LoVo (cell line): ENCODE measurements at regions not wholly inside any gene's neighbourhood (a gene's known extent, or its start where the extent isn't known, plus 50 kb on each side); places are given as distances from the start of the nearest gene placed in this dataset.
"Not testable (repeated sequence)": the region's sequence is repeated elsewhere in the genome, so short reads cannot be mapped to it uniquely, and the experiment has no call there.

Source experiments
- DNase-seq: peaks from one replicate; pipeline ENCODE4 v3.0.0-alpha.2; 2016; ENCODE audit warnings: low spot score

DNA sequence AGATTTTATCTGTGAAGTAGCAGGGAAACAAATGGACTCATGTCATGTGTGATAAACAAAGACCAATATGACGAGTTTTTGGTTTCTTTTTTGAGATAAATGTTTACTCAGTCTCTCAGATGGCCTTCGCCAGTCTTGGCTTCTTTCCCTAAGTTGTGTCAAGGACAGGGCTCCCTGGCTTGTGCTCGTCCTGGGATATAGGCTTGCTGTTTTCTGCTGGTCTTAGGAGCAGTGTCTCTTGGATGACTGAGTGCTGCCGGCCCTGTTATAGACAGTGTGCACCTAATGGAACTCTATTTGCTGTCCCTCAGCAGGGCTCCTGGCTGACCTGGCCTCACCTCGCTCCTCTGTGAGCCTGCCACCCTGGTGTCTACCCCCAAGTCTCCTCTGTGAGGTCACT lies 324.1 kb upstream of the SYNCRIP start:
- DNase-seq: no peak

DNA sequence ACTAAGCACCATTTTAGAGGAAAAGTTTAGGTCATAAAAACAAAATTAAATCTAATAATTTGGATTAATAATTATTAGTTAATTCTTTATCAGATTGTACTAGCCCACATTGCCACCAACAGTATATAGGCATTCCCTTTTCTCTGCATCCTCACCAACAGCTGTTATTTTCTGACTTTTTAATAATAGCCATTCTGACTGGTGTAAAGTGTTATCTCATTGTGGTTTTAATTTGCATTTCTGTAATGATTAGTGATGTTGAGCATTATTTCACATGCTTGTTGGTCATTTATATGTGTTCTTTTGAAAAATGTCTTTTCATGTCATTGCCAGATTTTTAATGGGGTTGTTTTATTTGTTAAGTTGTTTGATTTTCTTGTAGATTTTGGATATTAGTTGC lies 319.1 kb upstream of the SYNCRIP start:
- no peak for DNase-seq

DNA sequence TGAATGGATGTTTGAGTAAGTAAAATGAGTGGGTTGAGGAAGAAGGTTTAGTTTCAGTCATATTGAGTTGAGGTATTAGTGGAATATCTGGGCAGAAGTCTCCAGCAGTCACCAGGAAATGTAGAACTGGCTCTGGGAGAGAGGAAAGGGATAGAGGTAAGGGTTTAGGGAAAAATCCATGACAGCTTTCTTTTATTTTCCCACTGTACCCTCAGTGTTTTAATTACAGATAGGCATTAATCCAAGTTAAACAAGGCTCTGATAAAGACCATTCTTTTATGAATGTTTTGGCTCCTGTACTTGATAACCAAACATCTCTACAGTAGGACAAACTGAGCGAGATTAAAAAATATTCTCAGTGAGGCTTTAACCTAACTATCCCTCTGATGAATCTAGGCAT lies 318.4 kb upstream of the SYNCRIP start:
- no peak for DNase-seq

DNA sequence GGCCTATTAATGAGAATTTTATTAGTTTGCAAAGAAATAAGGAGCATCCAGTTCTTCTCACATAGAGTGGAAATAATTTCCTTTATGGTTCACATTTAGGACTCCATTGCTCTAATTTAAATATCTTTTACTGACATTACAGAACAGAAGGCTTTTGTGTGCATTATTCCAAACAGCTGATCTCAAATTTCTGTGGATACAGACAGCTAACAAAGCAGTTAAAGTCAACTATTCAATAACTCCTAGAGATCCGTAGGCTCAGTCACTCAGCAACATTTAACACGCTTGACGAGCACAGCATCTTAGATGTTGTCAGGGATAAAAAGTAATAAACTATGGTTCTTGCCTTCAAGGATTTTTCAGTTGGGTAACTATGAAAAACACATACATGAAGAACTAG lies 305.8 kb upstream of the SYNCRIP start:
- DNase-seq: no peak

DNA sequence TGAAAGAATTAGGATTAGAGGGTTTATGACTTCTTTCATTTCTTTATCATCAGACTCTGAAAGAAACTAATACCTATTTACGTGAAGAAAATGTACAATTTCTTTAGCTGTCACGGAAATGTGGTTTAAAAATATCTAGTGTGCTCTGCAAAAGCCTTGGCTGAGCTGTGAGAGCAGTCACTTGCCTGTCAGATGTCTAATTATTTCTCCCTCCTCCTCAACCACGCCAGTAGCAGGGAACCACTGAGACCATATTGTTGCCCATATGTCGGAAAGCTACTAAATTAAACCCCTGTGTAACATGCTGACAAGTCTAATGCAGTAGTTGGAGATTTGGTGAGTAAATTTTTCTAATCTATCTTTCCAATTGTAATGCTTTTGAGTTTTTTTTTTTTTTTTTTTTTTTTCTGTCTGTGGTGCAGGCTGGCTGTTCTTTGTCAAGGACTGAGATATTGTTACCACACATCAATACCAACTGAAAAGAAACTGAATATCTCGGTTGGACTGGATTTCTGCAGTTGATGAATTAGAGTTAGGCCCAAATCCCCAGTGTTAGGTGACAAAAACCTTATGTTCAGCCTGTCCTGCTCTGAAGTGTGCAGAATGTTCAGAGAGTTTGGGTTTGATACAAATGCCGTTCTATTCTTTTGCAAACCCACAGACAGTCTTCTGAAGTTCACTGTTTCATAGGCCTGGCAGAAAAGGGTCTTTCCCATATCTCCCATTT lies 302.9 kb upstream of the SYNCRIP start:
- no peak for DNase-seq

DNA sequence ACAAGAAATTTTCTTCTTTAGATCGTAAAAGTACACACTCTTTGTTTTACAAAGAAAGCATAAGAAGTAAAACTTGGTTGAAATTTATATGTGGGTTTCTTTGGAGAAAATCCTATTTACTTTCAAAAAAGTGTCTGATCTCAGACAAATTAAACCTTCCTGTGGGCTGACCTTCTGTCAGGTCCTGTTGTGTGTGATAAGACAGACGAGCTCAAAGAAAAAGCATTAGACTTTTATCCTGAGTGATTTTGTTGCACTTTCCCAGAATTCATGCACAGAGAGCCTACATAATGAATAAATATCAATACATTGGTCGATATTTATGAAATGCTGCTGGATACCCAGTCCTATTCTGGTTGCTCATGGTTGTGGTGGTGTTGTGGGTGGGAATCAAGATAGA lies 302.1 kb upstream of the SYNCRIP start:
- no peak for DNase-seq

DNA sequence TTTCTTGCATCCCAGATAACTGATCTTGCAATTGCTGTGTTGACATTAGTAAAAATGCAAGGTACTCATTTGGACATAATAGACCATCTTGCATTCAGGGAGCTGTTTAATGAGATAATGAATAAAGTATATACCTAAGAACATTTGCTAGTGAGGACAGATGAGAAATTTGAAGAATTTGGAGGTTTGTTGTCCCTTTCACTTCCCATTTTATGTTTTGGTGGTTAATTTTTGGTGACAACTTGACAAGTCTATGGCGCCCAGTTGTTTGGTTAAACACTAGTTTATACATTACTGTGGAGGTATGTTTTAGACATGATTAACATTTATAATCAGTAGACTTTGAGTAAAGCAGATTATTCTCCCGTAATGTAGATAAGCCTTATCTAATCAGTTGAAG lies 300.2 kb upstream of the SYNCRIP start:
- no peak for DNase-seq

DNA sequence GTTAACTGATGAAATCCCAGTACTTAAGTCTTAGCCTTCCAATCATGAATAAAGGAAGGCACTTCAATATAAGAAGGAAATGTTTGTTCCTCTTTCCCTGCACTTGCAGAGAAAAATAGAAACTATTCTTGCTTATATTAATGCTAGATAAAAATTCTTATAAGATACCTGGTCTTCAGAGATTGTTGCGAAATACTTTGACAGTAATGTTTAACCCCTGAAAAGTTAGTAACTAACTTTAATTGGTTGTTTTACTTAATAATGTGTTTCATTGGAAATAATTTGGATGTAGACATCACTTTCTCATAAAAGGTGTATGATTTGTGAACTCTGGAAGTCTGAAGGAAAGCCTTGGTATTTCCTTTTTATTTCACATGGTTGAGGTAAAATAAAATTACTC lies 294.2 kb upstream of the SYNCRIP start:
- DNase-seq: no peak

DNA sequence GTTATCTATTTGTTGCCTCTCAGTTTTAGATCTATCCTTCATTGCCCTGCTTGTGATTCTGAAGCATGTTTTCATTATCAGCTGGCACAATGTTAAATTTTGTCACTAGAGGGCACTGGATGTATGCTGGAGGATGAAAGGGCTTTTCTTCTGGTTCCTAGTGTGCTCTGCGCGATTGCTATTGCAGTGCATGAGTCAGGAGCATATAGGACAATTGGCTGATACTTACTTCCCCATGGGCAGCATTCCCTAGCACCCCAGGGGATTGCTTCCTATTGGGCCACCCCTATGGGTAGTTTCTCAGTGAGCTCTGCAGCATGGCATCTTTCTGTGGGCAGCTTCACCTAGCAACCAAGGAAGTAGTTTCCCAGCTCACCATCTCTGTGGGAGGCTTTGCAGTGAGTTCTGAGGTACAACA lies 280.3 kb upstream of the SYNCRIP start:
- peak; percentile 56 for DNase-seq

DNA sequence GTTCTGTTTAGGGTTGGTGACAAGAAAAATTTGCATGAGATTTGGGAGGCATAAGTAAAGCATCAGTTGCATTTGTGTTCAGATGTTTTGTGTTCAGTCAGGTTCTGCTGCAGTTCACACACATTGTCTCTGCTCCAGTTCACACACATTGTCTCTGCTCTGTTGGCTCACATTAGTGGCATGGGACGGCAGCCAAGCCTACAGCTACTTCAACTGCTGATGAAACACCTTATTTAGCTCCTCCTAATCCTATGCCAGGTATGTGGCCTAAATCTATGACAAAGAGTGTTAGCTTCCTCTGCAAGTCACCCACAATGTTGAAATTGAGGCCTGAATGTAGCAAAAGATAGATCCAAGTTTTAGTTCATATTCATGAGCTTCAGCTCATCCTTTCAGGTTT lies 278.1 kb upstream of the SYNCRIP start:
- DNase-seq: no peak

DNA sequence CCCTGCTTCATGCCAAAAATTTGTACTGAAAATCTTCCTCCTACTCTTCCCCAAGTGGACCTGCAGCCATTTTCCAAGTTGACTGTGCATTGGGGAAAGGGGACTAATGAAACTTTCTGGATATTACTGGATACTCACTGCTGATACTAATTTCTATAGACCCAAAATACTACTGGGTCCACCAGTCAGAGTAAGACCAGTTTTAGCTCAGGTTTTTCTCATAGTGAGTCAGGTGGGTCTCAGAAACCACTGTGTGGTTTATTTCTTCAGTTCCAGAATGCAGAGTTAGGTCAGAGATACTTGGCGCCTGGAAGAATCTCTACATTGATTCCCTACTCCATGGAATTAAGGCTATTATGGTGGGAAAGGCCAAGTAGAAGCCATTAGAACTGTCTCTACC lies 274.8 kb upstream of the SYNCRIP start:
- DNase-seq: no peak

DNA sequence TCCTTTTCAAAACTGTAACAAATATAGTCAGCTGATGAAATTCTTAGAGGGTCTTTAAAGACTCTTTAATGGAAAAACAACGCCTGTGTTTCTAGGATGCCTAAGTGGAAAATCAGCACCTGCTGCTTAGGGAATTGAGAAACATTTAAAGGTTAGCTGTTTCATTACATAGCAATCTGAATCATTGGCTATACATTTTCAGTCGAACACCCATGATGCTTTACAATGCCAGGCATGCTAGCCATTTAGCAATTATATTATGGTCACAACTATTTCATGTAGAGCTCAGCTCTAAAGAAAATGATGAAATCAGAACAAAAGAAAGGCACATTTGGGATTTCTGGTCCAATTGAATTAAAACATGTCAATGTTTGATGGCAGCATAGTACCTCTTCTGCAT lies 270.3 kb upstream of the SYNCRIP start:
- no peak for DNase-seq

DNA sequence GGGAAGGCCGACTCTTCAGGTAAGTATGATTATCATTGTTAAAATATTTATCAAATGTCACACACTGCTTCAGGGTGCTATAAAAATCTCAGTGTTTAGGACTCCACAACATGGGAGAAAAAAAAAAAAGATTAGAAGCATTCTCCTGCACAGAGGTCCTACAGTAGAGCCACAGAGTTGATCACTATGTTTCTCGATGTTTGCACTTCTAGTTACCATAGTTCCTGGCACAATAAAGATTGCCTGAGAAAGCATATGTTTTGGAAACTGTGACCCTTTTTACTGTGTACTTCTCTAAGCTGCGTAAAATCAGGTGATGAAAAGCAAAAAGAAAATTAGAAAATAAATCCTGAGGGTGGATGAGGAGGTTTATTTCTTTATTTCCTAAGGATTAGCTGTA lies 269.9 kb upstream of the SYNCRIP start:
- DNase-seq: no peak

DNA sequence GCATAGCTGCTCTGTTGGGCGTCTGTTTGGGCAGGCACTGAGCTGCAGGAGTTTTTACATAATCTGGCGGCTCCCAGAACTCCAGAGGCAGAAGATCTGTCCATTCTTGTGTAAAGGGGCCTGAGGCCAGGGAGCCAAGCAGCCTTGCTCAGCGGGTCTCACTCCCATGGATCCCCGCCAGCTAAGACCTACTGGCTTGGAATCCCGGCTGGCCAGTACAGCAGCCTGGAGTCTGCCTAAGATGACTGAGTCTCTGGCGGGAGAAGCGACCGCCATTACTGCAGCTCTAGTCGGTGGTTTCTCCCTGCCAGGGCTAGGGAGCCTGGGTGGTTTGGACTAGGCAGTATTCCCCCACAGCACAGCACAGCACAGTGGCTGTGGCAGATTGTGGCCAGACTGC lies 268.4 kb upstream of the SYNCRIP start:
- no peak for DNase-seq

DNA sequence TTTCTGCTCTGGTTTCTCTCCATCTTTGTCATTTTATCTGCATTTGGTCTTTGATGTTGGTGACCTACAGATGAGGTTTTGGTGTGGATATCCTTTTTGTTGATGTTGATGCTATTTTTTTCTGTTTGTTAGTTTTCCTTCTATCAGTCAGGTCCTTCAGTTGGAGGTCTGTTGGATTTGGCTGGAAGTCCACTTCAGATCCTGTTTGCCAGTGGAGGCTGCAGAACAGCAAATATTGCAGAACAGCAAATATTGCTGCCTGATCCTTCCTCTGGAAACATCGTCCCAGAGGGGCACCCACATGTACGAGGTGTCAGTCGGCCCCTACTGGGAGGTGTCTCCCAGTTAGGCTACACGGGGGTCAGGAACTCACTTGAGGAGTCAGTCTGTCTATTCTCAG lies 265.4 kb upstream of the SYNCRIP start:
- not testable (repeated sequence) for DNase-seq

DNA sequence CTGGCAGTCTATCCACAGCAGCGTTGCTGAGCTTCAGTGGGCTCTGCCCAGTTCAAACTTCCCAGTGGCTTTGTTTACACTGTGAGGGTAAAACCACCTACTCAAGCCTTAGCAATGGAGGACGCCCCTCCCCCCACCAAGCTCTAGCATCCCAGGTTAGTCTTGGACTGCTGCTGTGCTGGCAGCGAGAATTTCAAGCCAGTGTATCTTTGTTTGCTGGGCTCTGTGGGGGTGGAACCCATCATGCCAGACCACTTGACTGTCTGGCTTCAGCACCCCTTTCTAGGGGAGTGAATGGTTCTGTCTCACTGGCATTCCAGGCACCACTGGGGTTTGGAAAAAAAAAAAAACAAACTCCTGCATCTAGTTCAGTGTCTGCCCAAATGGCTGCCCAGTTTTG lies 249.7 kb upstream of the SYNCRIP start:
- no peak for DNase-seq

DNA sequence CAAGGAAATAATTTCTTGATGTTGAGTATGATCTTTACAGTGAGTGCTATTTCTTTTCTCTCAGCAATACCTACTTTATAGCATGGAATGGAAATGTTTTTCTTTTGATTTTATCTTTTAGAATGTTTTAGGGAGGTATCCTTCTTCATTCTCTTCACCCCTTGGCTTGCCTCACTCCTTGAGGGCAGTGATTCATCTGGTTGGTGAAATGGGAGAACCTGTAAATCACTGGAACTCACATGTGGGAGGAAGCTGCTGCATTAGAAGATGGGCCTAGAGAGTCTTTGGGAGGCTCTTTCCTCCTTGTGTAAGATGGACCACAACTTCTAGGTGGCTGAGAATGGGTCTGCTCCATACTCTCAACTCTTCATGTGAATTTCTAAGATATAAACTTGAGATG lies 244.8 kb upstream of the SYNCRIP start:
- DNase-seq: no peak

DNA sequence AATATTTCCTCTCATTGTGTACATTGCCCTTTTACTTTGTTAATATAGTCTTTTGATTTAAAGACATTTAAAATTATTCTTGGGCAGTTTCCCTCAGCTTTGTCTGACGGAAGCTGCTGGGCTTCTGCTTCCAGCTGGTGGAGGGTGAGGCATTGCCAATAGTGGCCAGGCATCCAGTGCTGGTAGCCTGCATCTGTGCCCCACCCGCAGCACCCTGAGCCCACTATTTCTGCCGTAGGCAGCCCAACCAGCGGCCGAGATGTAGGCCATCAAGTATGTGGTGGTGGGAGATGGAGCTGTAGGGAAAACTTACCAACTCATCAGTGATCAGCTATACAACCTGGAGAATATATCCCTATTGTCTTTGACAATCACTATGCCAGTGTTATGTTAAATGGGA lies 226.0 kb upstream of the SYNCRIP start:
- no peak for DNase-seq

DNA sequence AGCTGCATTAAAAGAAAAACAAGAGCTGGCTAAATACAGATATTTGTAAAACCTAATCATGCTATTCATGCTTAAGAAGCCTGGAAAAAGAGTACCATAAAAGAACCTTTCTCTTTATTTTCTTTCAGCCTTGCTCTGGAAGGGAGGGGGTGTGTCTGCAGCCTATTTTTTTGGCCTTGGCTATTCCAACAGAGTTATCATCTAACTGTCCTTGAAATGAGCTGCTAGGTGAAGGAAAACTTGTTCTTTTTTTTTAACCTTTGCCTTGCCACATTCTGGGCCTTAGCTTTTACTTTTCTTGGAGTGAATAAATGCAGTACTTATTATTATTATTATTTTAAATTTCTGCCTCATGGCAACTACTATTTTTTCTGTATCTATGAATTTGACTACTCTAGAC lies 224.9 kb upstream of the SYNCRIP start:
- DNase-seq: no peak

DNA sequence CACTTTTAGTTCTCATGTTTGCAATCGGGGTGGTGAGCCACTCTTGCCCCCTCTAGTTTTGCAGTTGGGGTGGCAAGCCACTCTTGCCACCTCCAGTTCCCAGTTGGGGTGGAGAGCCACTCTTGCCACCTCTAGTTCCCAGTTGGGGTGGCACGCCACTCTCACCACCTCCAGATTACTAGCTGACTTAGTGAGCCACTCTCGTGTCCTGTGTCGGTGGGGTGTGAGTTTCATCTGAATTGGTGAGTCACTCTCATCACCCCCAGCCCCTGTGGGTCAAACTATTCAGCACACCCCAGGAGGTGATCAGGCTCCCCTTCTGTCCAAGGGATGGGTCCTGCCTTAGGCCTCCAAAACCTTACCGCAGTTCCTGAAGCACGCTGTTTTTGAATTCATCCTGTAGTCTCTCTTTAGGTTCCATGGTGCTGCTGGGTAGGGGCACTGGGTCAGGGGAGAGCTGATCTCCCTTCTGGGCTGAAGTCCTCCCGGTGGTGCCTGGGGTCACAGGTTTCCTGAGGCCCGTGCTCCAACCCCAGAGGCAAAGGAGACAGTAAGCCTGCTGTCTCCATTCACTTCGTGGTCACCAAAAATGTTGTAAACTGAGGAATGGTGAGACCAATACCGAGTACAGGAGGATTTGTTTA lies 224.2 kb upstream of the SYNCRIP start:
- no peak for DNase-seq

DNA sequence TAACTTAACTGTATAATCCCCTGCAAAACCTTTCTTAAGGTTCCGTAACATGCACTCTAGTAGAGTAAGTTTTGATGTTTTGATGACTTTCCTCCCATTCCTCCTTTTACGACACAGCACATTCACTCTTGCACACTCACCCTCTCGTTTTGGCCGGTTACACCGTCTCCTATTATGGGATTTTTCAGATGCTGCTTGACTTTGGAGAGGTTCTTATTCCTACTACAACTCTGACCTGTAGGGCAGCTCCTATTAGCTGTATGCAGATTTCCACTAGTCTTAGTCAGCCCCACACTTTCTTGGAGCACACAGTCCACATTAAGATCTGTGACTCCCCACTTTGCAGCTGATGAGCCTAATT lies 223.7 kb upstream of the SYNCRIP start:
- DNase-seq: no peak

DNA sequence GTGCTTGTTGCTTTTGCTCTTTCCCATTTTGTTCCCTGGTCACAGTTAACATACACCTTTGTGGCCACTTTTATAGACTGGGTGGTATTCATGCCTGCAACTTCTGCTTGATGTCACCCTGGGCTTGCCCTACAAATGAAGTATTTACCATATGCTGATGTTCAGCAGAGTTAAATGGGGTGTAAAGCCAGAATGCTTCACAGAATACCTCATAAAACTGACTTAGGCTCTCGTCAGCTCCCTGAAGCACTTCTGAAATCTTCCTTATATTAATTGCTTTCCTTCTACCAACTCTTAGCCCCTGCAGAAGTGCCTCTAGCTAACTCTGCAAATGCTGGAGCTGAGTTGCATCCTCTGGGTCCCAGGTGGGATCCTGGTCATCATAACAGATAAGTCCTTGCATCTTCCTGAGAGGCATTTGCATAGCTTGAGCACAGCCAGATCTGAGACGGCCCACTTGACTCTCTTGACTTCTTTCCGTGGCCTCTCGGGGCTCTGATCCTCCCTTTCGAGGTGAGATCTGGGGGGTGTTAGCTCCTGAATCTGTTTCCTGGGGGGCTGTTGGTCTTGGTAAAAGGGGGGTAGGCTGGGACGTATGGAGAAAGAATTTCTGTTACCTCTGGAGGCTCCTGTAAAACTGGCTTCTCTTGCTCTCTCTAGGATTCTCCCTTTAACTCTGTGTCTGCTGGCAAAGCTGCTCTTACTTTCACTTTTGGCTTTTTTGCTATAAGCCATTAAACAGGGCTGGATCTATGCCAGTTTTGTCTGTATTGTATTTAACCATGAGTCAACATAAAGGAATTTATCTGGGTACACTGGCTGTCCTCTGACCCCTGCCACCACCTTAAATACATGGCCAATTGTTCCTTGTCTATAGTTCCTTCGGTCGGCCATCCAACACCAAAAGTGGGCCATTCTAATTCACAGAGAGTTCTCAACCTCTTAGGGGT lies 223.0 kb upstream of the SYNCRIP start:
- peak; percentile 80 for DNase-seq
